ENCODE measurements at regions not wholly inside any gene's neighbourhood (a gene's known extent, or its start where the extent isn't known, plus 50 kb on each side); places are given as distances from the start of the nearest gene placed in this dataset.

DNA sequence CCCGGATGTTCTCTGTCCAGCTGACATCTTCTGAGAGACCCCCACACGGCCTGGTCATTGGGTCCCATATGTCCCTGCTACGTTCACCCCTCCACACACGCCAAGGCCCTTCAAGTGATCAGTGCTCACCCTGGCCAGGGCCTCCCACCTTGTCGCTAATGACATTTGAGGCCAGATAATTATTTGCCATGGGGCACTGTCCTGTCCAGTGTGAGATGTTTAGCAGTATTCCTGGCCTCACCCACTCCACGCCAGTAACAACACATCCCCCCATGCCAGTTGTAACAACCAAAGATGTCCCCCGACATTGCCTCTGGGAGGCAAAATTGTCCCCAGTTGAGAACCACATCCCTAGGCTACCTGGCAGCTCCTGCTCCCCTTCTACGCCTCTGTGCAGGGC lies 49.9 kb upstream of the NANOS1 start:
- DNase-seq (ENCODE audit: low read depth in 3 of 3, low spot score in 2 of 3): no peak
